ENCODE measurements at regions not wholly inside any gene's neighbourhood (a gene's known extent, or its start where the extent isn't known, plus 50 kb on each side); places are given as distances from the start of the nearest gene placed in this dataset.

- peaks cover 6% of the 10 kb centered on the region for H3K27me3 Mint-ChIP-seq (ENCODE audit: insufficient read depth, unreplicated experiment)
- H3K36me3 Mint-ChIP-seq (ENCODE audit: insufficient read depth, unreplicated experiment), result no peaks in the 10 kb centered on the region
- TF ChIP-seq CTCF (IDR thresholded peaks at IDR 0.05; ENCODE audit: insufficient read depth in 1 of 2, low read depth in 1 of 2, low read length in 1 of 2, severe bottlenecking in 1 of 2, unreplicated experiment in 1 of 2), result no peak
- no peaks in the 10 kb centered on the region for H3K36me3 ChIP-seq (ENCODE audit: control insufficient read depth, insufficient read depth, low read length)
- H3K4me3 Mint-ChIP-seq (ENCODE audit: unreplicated experiment), result no peak overlapping the region
- no peak overlapping the region for H3K4me3 ChIP-seq (ENCODE audit: low read depth, low read length)
- intact Hi-C loops (cut with micrococcal nuclease; ENCODE audit: unreplicated experiment), result no loop called here
- no peaks in the 10 kb centered on the region for H3K4me1 Mint-ChIP-seq (ENCODE audit: low read depth, unreplicated experiment)
- no peaks in the 10 kb centered on the region for H3K9me3 ChIP-seq
- no peaks in the 10 kb centered on the region for H3K9me3 Mint-ChIP-seq (ENCODE audit: unreplicated experiment)
- H3K27me3 ChIP-seq (replicated peaks; ENCODE audit: control insufficient read depth, insufficient read depth, low read length), result no peaks in the 10 kb centered on the region; the same call in 1 of the 2 replicates
- no TSS peak for BruUV-seq (replicated peaks)
- CTCF ChIA-PET, result no interaction called here
- H3K27ac Mint-ChIP-seq (ENCODE audit: unreplicated experiment), result no peak overlapping the region
- DNase-seq, result no peak
- POLR2A ChIA-PET, result no interaction called here
- H3K4me1 ChIP-seq, result no peaks in the 10 kb centered on the region
Observed at GRCh38 chr20:22005535-22005934, 300.1 kb downstream of the PAX1 start.

- no peak for TF ChIP-seq CTCF (IDR thresholded peaks at IDR 0.05; ENCODE audit: insufficient read depth in 1 of 2, low read depth in 1 of 2, low read length in 1 of 2, severe bottlenecking in 1 of 2, unreplicated experiment in 1 of 2)
- Mint-ChIP-seq H3K36me3 (ENCODE audit: insufficient read depth, unreplicated experiment) (no peaks in the 10 kb centered on the region), H3K4me1 (ENCODE audit: low read depth, unreplicated experiment) (no peaks in the 10 kb centered on the region), H3K27me3 (ENCODE audit: insufficient read depth, unreplicated experiment) (peaks cover 4% of the 10 kb centered on the region), H3K4me3 (ENCODE audit: unreplicated experiment) (no peak overlapping the region), H3K9me3 (ENCODE audit: unreplicated experiment) (no peaks in the 10 kb centered on the region), H3K27ac (ENCODE audit: unreplicated experiment) (no peak overlapping the region)
- H3K4me3 ChIP-seq (ENCODE audit: low read depth, low read length), result no peak overlapping the region
- H3K27me3 ChIP-seq (replicated peaks; ENCODE audit: control insufficient read depth, insufficient read depth, low read length), result no peaks in the 10 kb centered on the region; the same call in 1 of the 2 replicates
- H3K36me3 ChIP-seq (ENCODE audit: control insufficient read depth, insufficient read depth, low read length), result no peaks in the 10 kb centered on the region
- intact Hi-C loops (cut with micrococcal nuclease; ENCODE audit: unreplicated experiment), result no loop called here
- ChIA-PET CTCF (no interaction called here), POLR2A (no interaction called here)
- no TSS peak for BruUV-seq (replicated peaks)
- no peaks in the 10 kb centered on the region for H3K9me3 ChIP-seq
- no peaks in the 10 kb centered on the region for H3K4me1 ChIP-seq
- DNase-seq, result no peak
Observed at GRCh38 chr20:22004946-22005345, 299.5 kb downstream of the PAX1 start.

GRCh38 chr20:22003680-22004079 lies 298.2 kb downstream of the PAX1 start:
- no peak for DNase-seq
- no peak overlapping the region for H3K27ac Mint-ChIP-seq (ENCODE audit: unreplicated experiment)
- no peak overlapping the region for H3K4me3 Mint-ChIP-seq (ENCODE audit: unreplicated experiment)
- ChIA-PET CTCF (no interaction called here), POLR2A (no interaction called here)
- intact Hi-C loops (cut with micrococcal nuclease; ENCODE audit: unreplicated experiment), result no loop called here
- no peaks in the 10 kb centered on the region for H3K36me3 Mint-ChIP-seq (ENCODE audit: insufficient read depth, unreplicated experiment)
- H3K9me3 Mint-ChIP-seq (ENCODE audit: unreplicated experiment), result no peaks in the 10 kb centered on the region
- H3K27me3 ChIP-seq (replicated peaks; ENCODE audit: control insufficient read depth, insufficient read depth, low read length), result no peaks in the 10 kb centered on the region; the same call in 1 of the 2 replicates
- H3K4me1 ChIP-seq, result no peaks in the 10 kb centered on the region
- H3K4me1 Mint-ChIP-seq (ENCODE audit: low read depth, unreplicated experiment), result no peaks in the 10 kb centered on the region
- peaks cover 9% of the 10 kb centered on the region for H3K27me3 Mint-ChIP-seq (ENCODE audit: insufficient read depth, unreplicated experiment)
- TF ChIP-seq CTCF (IDR thresholded peaks at IDR 0.05; ENCODE audit: insufficient read depth in 1 of 2, low read depth in 1 of 2, low read length in 1 of 2, severe bottlenecking in 1 of 2, unreplicated experiment in 1 of 2), result no peak
- BruUV-seq (replicated peaks), result no TSS peak
- no peak overlapping the region for H3K4me3 ChIP-seq (ENCODE audit: low read depth, low read length)
- H3K36me3 ChIP-seq (ENCODE audit: control insufficient read depth, insufficient read depth, low read length), result no peaks in the 10 kb centered on the region
- no peaks in the 10 kb centered on the region for H3K9me3 ChIP-seq

Measured in Caco-2 (cell line).